K562 (cell line): ENCODE measurements at regions not wholly inside any gene's neighbourhood (a gene's known extent, or its start where the extent isn't known, plus 50 kb on each side); places are given as distances from the start of the nearest gene placed in this dataset.
A peak's percentile ranks its signal among the peaks of the same experiment; 100 is the strongest.

Experiments used
- ATAC-seq: fragments of 200-7000 bp; cut with Tn5 transposase; 3 replicates; pipeline ENCODE4 v1.9.1; 2020; ENCODE audit warnings: moderate library complexity
- BruUV-seq: library from RNA; stranded (reverse); fragments of 400-500 nt; replicated peaks from 2 replicates; lab custom pipeline; 2021; lab: Mats Ljungman, UMichigan
- CTCF ChIA-PET: fragments of 300-600 bp; formaldehyde crosslinking; extraction: SDS; loops from one replicate; lab custom pipeline; 2021; ENCODE audit warnings: low intra/inter-chr PET ratio; lab: Yijun Ruan, JAX
- POLR2A ChIA-PET: fragments of 300-600, 350-650 bp; sonication (Branson Sonifier 250); formaldehyde crosslinking; extraction: SDS; loops from one replicate; lab custom pipeline; 2021; ENCODE audit warnings: antibody characterized with exemption, inconsistent platforms; lab: Yijun Ruan, JAX
- DNase-seq, 4 experiments: peaks; one replicate each; pipeline versions ENCODE4 v3.0.0 to v3.0.0-alpha.2; 2011 to 2018; ENCODE audit warnings: low spot score in 3 of 4, mixed read lengths in 3 of 4; ENCODE audit errors: extremely low read depth in 1 of 4
- FAIRE-seq: peaks from 2 replicates; lab custom pipeline; 2011; peaks lifted over from hg19 to GRCh38; lab: Jason Lieb, UNC
- H2AFZ ChIP-seq: 2 replicates; pipeline ENCODE4 v1.6.0; 2011; ENCODE audit warnings: low read depth, low read length, control low read depth, inconsistent platforms
- H3K27ac ChIP-seq: fragments of 200-600 bp; 3 replicates; pipeline ENCODE4 v1.8.0; 2011; ENCODE audit warnings: low read depth, mild to moderate bottlenecking, control low read depth, inconsistent platforms, low read length, moderate library complexity, mixed read lengths; ENCODE audit errors: extremely low read depth
- H3K27me3 ChIP-seq, 2 experiments: fragments of 300-600 bp in 1 of 2; 2 replicates in 1 of 2; 3 replicates in 1 of 2; pipeline versions ENCODE4 v1.6.0 to v1.8.0; 2011; ENCODE audit warnings: inconsistent platforms in 2 of 2, low read length in 2 of 2, mild to moderate bottlenecking in 1 of 2, mixed read lengths in 1 of 2, moderate library complexity in 1 of 2; ENCODE audit not compliant: control insufficient read depth in 2 of 2, insufficient read depth in 2 of 2
- H3K36me3 ChIP-seq: fragments of 300-600 bp; 3 replicates; pipeline ENCODE4 v1.8.0; 2011; ENCODE audit warnings: mild to moderate bottlenecking, low read length, inconsistent platforms; ENCODE audit not compliant: control insufficient read depth, insufficient read depth
- H3K4me1 ChIP-seq, 2 experiments: fragments of 200-600 bp in 1 of 2; replicated peaks in 1 of 2; 2 replicates in 1 of 2; 3 replicates in 1 of 2; pipeline versions ENCODE4 v1.5.1 to v1.8.0; 2011; ENCODE audit warnings: inconsistent platforms in 2 of 2, low read length in 2 of 2, mild to moderate bottlenecking in 1 of 2, mixed read lengths in 1 of 2, moderate library complexity in 1 of 2; ENCODE audit not compliant: control insufficient read depth in 2 of 2, insufficient read depth in 2 of 2
- H3K4me2 ChIP-seq: 2 replicates; pipeline ENCODE4 v1.6.1; 2011; ENCODE audit warnings: low read length, control low read depth, inconsistent platforms, mixed read lengths; ENCODE audit not compliant: insufficient read depth
- H3K4me3 ChIP-seq: fragments of 200-600 bp; sonication (generic), shearing (Covaris generic); 2 replicates; pipeline ENCODE4 v1.5.1; 2016; ENCODE audit warnings: control low read depth, inconsistent platforms
- H3K79me2 ChIP-seq: fragments of 200-600 bp; 3 replicates; pipeline ENCODE4 v1.8.0; 2011; ENCODE audit warnings: low read length, inconsistent platforms; ENCODE audit not compliant: control insufficient read depth, insufficient read depth
- H3K9ac ChIP-seq, 2 experiments: 2 replicates each; pipeline versions ENCODE4 v1.6.0 to v1.6.1; 2011; ENCODE audit warnings: low read depth in 2 of 2, low read length in 2 of 2, control low read depth in 1 of 2, inconsistent platforms in 1 of 2, mild to moderate bottlenecking in 1 of 2, mixed read lengths in 1 of 2; ENCODE audit not compliant: insufficient read depth in 1 of 2
- H3K9me1 ChIP-seq: one replicate; pipeline ENCODE4 v1.6.0; 2011; ENCODE audit warnings: inconsistent platforms, mild to moderate bottlenecking, low read length, moderate library complexity; ENCODE audit not compliant: control insufficient read depth, insufficient read depth
- H3K9me3 ChIP-seq: replicated peaks from 2 replicates; pipeline ENCODE4 v1.5.1; 2011; ENCODE audit warnings: low read depth, low read length, inconsistent platforms; ENCODE audit not compliant: control insufficient read depth, insufficient read depth
- H4K20me1 ChIP-seq: replicated peaks from 2 replicates; pipeline ENCODE4 v1.6.1; 2011; ENCODE audit warnings: low read length, inconsistent platforms, mixed read lengths; ENCODE audit not compliant: control insufficient read depth, insufficient read depth
- CHD2 ChIP-seq: IDR thresholded peaks from 2 replicates; pipeline ENCODE4 v1.6.1; 2011; ENCODE audit warnings: low read depth, low read length
- HDAC3 ChIP-seq: fragments of 450-650 bp; IDR thresholded peaks from 2 replicates; pipeline ENCODE4 v1.6.1; 2018; ENCODE audit warnings: borderline replicate concordance, mild to moderate bottlenecking, moderate library complexity; ENCODE audit not compliant: partially characterized antibody
- IRF2 ChIP-seq: sonication (generic); formaldehyde crosslinking; IDR thresholded peaks from 2 replicates; pipeline ENCODE4 v1.8.1; 2022; ENCODE audit warnings: mild to moderate bottlenecking, missing genetic modification reagents
- PHF8 ChIP-seq: fragments of 200-600 bp; sonication (generic); IDR thresholded peaks from 2 replicates; pipeline ENCODE4 v1.6.1; 2012; ENCODE audit warnings: mixed run types, mild to moderate bottlenecking, inconsistent platforms, low read length, moderate library complexity, borderline replicate concordance
- ZBTB11 ChIP-seq, 3 experiments: fragments of 200-800 bp in 1 of 3; fragments of 250-450 bp in 1 of 3; fragments of 450-650 bp in 1 of 3; sonication (Bioruptor Pico) in 1 of 3; sonication (Bioruptor generic) in 1 of 3; formaldehyde crosslinking in 1 of 3; IDR thresholded peaks; 2 replicates each; pipeline versions ENCODE4 v1.6.1 to v1.8.0; 2016 to 2022; ENCODE audit warnings: mild to moderate bottlenecking in 2 of 3, missing genetic modification characterization in 2 of 3, missing compliant biosample characterization in 1 of 3, moderate library complexity in 1 of 3
- ZNF589 ChIP-seq: fragments of 200-800 bp; sonication (Bioruptor generic); IDR thresholded peaks from 2 replicates; pipeline ENCODE4 v1.6.1; 2016; ENCODE audit warnings: low read depth, missing genetic modification characterization, missing compliant biosample characterization
- in situ Hi-C: fragments of 300-500 bp; cut with MboI; formaldehyde crosslinking; loops from 4 replicates; pipeline ENCODE4 v1.15.0; 2018; ENCODE audit warnings: inconsistent platforms, mixed read lengths
- intact Hi-C: fragments of 100-400 bp; cut with micrococcal nuclease; formaldehyde crosslinking; loops from 2 replicates; pipeline ENCODE4 v1.14.2; 2022

GRCh38 chr3:63739474-63739873, 79.6 kb upstream of the C3orf49 start (continued):
- TF ChIP-seq ZBTB11 (CRISPR knock-in tag; IDR thresholded peaks at IDR 0.05) (peak in 1 of 3 experiments; percentile 79; a peak in 1 of 6 replicates), IRF2 (CRISPR knock-in tag) (no peak)

- DNase-seq (no peak), FAIRE-seq (no peak), ATAC-seq (no peak)
- Histone ChIP-seq H3K4me2 (no peak overlapping the region), H3K27ac (no peak overlapping the region), H3K9ac (no peak overlapping the region), H2AFZ (no peak overlapping the region), H3K27me3 (no peaks in the 10 kb centered on the region), H3K36me3 (no peaks in the 10 kb centered on the region)
- BruUV-seq = no TSS peak
- POLR2A ChIA-PET = no interaction called here
- intact Hi-C loops = no loop called here
- no peak for TF ChIP-seq ZNF589 (CRISPR knock-in tag)
- TF ChIP-seq CHD2 = no peak
- peak in 1 of 3 experiments; percentile 93; a peak in 2 of 6 replicates for TF ChIP-seq ZBTB11 (CRISPR knock-in tag; IDR thresholded peaks at IDR 0.05)
- no peak for TF ChIP-seq PHF8
- no peak for TF ChIP-seq HDAC3
- TF ChIP-seq, all 486 proteins: peak for 1
- Histone ChIP-seq H3K4me3 (no peak overlapping the region), H3K4me1 (no peaks in the 10 kb centered on the region), H3K9me3 (no peaks in the 10 kb centered on the region), H3K9me1 (no peaks in the 10 kb centered on the region), H3K79me2 (no peaks in the 10 kb centered on the region), H4K20me1 (no peaks in the 10 kb centered on the region)
- CTCF ChIA-PET = no interaction called here
- in situ Hi-C loops = no loop called here
Measured at GRCh38 chr3:63740116-63740515, 79.0 kb upstream of the C3orf49 start.
